ENCODE measurements at regions not wholly inside any gene's neighbourhood (a gene's known extent, or its start where the extent isn't known, plus 50 kb on each side); places are given as distances from the start of the nearest gene placed in this dataset.
"Not testable (repeated sequence)": the region's sequence is repeated elsewhere in the genome, so short reads cannot be mapped to it uniquely, and the experiment has no call there.

DNA sequence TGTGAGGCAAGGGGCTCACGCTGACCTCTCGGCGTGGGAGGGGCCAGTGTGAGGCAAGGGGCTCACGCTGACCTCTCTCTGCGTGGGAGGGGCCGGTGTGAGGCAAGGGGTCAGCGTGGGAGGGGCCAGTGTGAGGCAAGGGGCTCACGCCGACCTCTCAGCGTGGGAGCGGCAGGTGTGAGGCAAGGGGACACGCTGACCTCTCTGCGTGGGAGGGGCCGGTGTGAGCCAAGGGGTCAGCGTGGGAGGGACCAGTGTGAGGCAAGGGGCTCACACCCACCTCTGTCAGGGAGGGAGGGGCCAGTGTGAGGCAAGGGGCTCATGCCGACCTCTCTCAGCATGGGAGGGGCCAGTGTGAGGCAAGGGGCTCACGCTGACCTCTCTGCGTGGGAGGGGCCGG, 251.7 kb upstream of the NUPR2 start:
- BruUV-seq (replicated peaks); DNase-seq; H3K36me3 Mint-ChIP-seq (ENCODE audit: insufficient read depth, unreplicated experiment); H3K27me3 Mint-ChIP-seq (ENCODE audit: unreplicated experiment); H3K27ac Mint-ChIP-seq (ENCODE audit: unreplicated experiment); intact Hi-C loops (cut with micrococcal nuclease; ENCODE audit: unreplicated experiment); CTCF ChIA-PET; H3K9me3 Mint-ChIP-seq (ENCODE audit: low read depth, unreplicated experiment); H3K4me3 Mint-ChIP-seq (ENCODE audit: low read depth, unreplicated experiment); H3K4me1 Mint-ChIP-seq (ENCODE audit: low read depth, unreplicated experiment): not testable (repeated sequence)

DNA sequence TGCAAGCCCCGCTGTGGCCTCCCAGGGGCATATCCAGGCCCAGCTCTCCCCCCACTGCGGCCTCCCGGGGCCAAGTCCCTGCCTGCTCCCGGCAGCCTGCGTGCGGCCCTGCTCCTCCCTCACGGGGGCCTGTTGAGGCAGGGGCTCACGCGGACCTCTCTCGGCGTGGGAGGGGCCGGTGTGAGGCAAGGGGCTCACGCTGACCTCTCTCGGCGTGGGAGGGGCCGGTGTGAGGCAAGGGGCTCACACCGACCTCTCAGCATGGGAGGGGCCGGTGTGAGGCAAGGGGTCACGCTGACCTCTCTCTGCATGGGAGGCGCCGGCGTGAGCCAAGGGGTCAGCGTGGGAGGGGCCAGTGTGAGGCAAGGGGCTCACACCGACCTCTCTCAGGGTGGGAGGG, 251.2 kb upstream of the NUPR2 start:
- DNase-seq; H3K27ac Mint-ChIP-seq (ENCODE audit: unreplicated experiment); H3K4me3 Mint-ChIP-seq (ENCODE audit: low read depth, unreplicated experiment); H3K4me1 Mint-ChIP-seq (ENCODE audit: low read depth, unreplicated experiment); intact Hi-C loops (cut with micrococcal nuclease; ENCODE audit: unreplicated experiment); BruUV-seq (replicated peaks); H3K36me3 Mint-ChIP-seq (ENCODE audit: insufficient read depth, unreplicated experiment); H3K9me3 Mint-ChIP-seq (ENCODE audit: low read depth, unreplicated experiment); H3K27me3 Mint-ChIP-seq (ENCODE audit: unreplicated experiment): not testable (repeated sequence)
- CTCF ChIA-PET: interaction anchor here (0.6 kb wide), 1 partner anchor 183 kb away, joined by 5 read pairs; no protein-coding TSS in a partner anchor

DNA sequence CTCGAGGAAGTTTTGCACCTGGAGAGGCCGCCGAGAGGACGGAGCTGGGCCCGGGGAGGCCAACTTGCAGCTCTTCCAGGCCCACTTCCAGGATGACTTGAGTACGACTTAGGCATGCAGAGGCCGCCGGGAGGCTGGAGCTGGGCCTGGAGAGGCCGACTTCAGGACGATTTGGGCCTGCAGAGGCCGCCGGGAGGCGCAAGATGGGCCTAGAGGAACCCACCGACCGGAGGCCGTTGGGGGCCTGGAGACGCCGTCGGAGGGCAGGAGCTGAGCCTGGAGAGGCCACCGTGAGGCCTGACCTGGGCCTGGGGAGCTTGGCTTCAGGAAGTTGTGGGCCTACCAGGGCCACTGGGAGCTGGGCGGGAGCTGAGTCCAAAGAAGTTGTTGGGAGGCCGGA, 250.5 kb upstream of the NUPR2 start:
- H3K9me3 Mint-ChIP-seq (ENCODE audit: low read depth, unreplicated experiment); BruUV-seq (replicated peaks): not testable (repeated sequence)

GRCh38 chr7:56352576-56352975, 236.4 kb upstream of the NUPR2 start:
- intact Hi-C loops (cut with micrococcal nuclease; ENCODE audit: unreplicated experiment); H3K27ac Mint-ChIP-seq (ENCODE audit: unreplicated experiment); H3K4me3 Mint-ChIP-seq (ENCODE audit: low read depth, unreplicated experiment); H3K4me1 Mint-ChIP-seq (ENCODE audit: low read depth, unreplicated experiment); H3K36me3 Mint-ChIP-seq (ENCODE audit: insufficient read depth, unreplicated experiment); BruUV-seq (replicated peaks); DNase-seq; CTCF ChIA-PET; H3K27me3 Mint-ChIP-seq (ENCODE audit: unreplicated experiment): not testable (repeated sequence)
- peaks cover 14% of the 10 kb centered on the region for H3K9me3 Mint-ChIP-seq (ENCODE audit: low read depth, unreplicated experiment)

More for the DNA sequence above, 250.5 kb upstream of the NUPR2 start:
- DNase-seq; H3K27ac Mint-ChIP-seq (ENCODE audit: unreplicated experiment); intact Hi-C loops (cut with micrococcal nuclease; ENCODE audit: unreplicated experiment); H3K36me3 Mint-ChIP-seq (ENCODE audit: insufficient read depth, unreplicated experiment); H3K4me1 Mint-ChIP-seq (ENCODE audit: low read depth, unreplicated experiment); H3K4me3 Mint-ChIP-seq (ENCODE audit: low read depth, unreplicated experiment); H3K27me3 Mint-ChIP-seq (ENCODE audit: unreplicated experiment): not testable (repeated sequence)
- CTCF ChIA-PET: interaction anchor here (0.6 kb wide), 1 partner anchor 184 kb away, joined by 5 read pairs; no protein-coding TSS in a partner anchor

- H3K4me3 Mint-ChIP-seq (ENCODE audit: low read depth, unreplicated experiment); intact Hi-C loops (cut with micrococcal nuclease; ENCODE audit: unreplicated experiment); BruUV-seq (replicated peaks); H3K4me1 Mint-ChIP-seq (ENCODE audit: low read depth, unreplicated experiment); H3K36me3 Mint-ChIP-seq (ENCODE audit: insufficient read depth, unreplicated experiment); DNase-seq; H3K27ac Mint-ChIP-seq (ENCODE audit: unreplicated experiment); CTCF ChIA-PET; H3K27me3 Mint-ChIP-seq (ENCODE audit: unreplicated experiment): not testable (repeated sequence)
- peaks cover 16% of the 10 kb centered on the region for H3K9me3 Mint-ChIP-seq (ENCODE audit: low read depth, unreplicated experiment)
These were observed 235.0 kb upstream of the NUPR2 start for GRCh38 chr7:56351181-56351580.

GRCh38 chr7:56348311-56348710, 232.1 kb upstream of the NUPR2 start:
- BruUV-seq (replicated peaks); H3K4me3 Mint-ChIP-seq (ENCODE audit: low read depth, unreplicated experiment); H3K36me3 Mint-ChIP-seq (ENCODE audit: insufficient read depth, unreplicated experiment); H3K4me1 Mint-ChIP-seq (ENCODE audit: low read depth, unreplicated experiment); DNase-seq; intact Hi-C loops (cut with micrococcal nuclease; ENCODE audit: unreplicated experiment); H3K27ac Mint-ChIP-seq (ENCODE audit: unreplicated experiment); CTCF ChIA-PET; H3K27me3 Mint-ChIP-seq (ENCODE audit: unreplicated experiment): not testable (repeated sequence)
- H3K9me3 Mint-ChIP-seq (ENCODE audit: low read depth, unreplicated experiment): peaks cover 17% of the 10 kb centered on the region

- H3K4me3 Mint-ChIP-seq (ENCODE audit: low read depth, unreplicated experiment); CTCF ChIA-PET; intact Hi-C loops (cut with micrococcal nuclease; ENCODE audit: unreplicated experiment); H3K27ac Mint-ChIP-seq (ENCODE audit: unreplicated experiment); BruUV-seq (replicated peaks); H3K36me3 Mint-ChIP-seq (ENCODE audit: insufficient read depth, unreplicated experiment); H3K4me1 Mint-ChIP-seq (ENCODE audit: low read depth, unreplicated experiment); H3K27me3 Mint-ChIP-seq (ENCODE audit: unreplicated experiment): not testable (repeated sequence)
- peak; percentile 16 for DNase-seq
- peaks cover 20% of the 10 kb centered on the region for H3K9me3 Mint-ChIP-seq (ENCODE audit: low read depth, unreplicated experiment)
These were observed 212.1 kb upstream of the NUPR2 start for GRCh38 chr7:56328327-56328726.

- Mint-ChIP-seq H3K9me3 (ENCODE audit: low read depth, unreplicated experiment) (peaks cover 22% of the 10 kb centered on the region), H3K27ac (ENCODE audit: unreplicated experiment) (no peak overlapping the region)
- BruUV-seq (replicated peaks): no TSS peak
These were observed 174.3 kb upstream of the NUPR2 start for GRCh38 chr7:56290548-56290947.

More at GRCh38 chr7:56290548-56290947, 174.3 kb upstream of the NUPR2 start:
- TF ChIP-seq, protein P1, sequence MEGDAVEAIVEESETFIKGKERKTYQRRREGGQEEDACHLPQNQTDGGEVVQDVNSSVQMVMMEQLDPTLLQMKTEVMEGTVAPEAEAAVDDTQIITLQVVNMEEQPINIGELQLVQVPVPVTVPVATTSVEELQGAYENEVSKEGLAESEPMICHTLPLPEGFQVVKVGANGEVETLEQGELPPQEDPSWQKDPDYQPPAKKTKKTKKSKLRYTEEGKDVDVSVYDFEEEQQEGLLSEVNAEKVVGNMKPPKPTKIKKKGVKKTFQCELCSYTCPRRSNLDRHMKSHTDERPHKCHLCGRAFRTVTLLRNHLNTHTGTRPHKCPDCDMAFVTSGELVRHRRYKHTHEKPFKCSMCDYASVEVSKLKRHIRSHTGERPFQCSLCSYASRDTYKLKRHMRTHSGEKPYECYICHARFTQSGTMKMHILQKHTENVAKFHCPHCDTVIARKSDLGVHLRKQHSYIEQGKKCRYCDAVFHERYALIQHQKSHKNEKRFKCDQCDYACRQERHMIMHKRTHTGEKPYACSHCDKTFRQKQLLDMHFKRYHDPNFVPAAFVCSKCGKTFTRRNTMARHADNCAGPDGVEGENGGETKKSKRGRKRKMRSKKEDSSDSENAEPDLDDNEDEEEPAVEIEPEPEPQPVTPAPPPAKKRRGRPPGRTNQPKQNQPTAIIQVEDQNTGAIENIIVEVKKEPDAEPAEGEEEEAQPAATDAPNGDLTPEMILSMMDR (IDR thresholded peaks at IDR 0.05; ENCODE audit: unreplicated experiment): no peak
- no peaks in the 10 kb centered on the region for H3K36me3 Mint-ChIP-seq (ENCODE audit: insufficient read depth, unreplicated experiment)
- CTCF ChIA-PET: no interaction called here
- no peak for DNase-seq
- no peaks in the 10 kb centered on the region for H3K4me1 Mint-ChIP-seq (ENCODE audit: low read depth, unreplicated experiment)
- intact Hi-C loops (cut with micrococcal nuclease; ENCODE audit: unreplicated experiment): no loop called here
- no peaks in the 10 kb centered on the region for H3K27me3 Mint-ChIP-seq (ENCODE audit: unreplicated experiment)
- H3K4me3 Mint-ChIP-seq (ENCODE audit: low read depth, unreplicated experiment): no peak overlapping the region
